Chondrocyte (in vitro differentiated cells): ENCODE measurements at regions not wholly inside any gene's neighbourhood (a gene's known extent, or its start where the extent isn't known, plus 50 kb on each side); places are given as distances from the start of the nearest gene placed in this dataset.
"Not testable (repeated sequence)": the region's sequence is repeated elsewhere in the genome, so short reads cannot be mapped to it uniquely, and the experiment has no call there.

ENCODE experiments used
- DNase-seq: peaks from one replicate; pipeline ENCODE4 v3.0.0; 2021; ENCODE audit warnings: mixed read lengths, low spot score
- H3K27ac Mint-ChIP-seq: one replicate; pipeline ENCODE4 v1.8.0; 2021; ENCODE audit warnings: mild to moderate bottlenecking, moderate library complexity, mixed read lengths; ENCODE audit not compliant: unreplicated experiment
- H3K27me3 Mint-ChIP-seq: 2 replicates; pipeline ENCODE4 v1.8.0; 2021; ENCODE audit warnings: low read depth, mixed read lengths
- H3K36me3 Mint-ChIP-seq: 2 replicates; pipeline ENCODE4 v1.8.0; 2021; ENCODE audit warnings: low read depth, mixed read lengths
- H3K4me1 Mint-ChIP-seq: 2 replicates; pipeline ENCODE4 v1.8.0; 2021; ENCODE audit warnings: low read depth, mild to moderate bottlenecking, mixed read lengths
- H3K4me3 Mint-ChIP-seq: one replicate; pipeline ENCODE4 v1.8.0; 2021; ENCODE audit warnings: mild to moderate bottlenecking, moderate library complexity, mixed read lengths; ENCODE audit not compliant: unreplicated experiment
- H3K9me3 Mint-ChIP-seq: 2 replicates; pipeline ENCODE4 v1.8.0; 2021; ENCODE audit warnings: low read depth, mixed read lengths
- CTCF ChIP-seq: fragments of 200-600 bp; sonication (generic); IDR thresholded peaks from 2 replicates; pipeline ENCODE4 v1.5.0; 2021; ENCODE audit warnings: antibody characterized with exemption, mild to moderate bottlenecking, moderate library complexity

GRCh38 chr2:95707837-95708236 lies 116.0 kb downstream of the TRIM43 start:
- H3K27ac Mint-ChIP-seq, result no peak overlapping the region
- H3K36me3 Mint-ChIP-seq, result no peaks in the 10 kb centered on the region
- TF ChIP-seq CTCF, result no peak
- no peak for DNase-seq
- H3K4me3 Mint-ChIP-seq, result no peak overlapping the region
- H3K27me3 Mint-ChIP-seq, result peaks cover 16% of the 10 kb centered on the region
- no peaks in the 10 kb centered on the region for H3K4me1 Mint-ChIP-seq
- peaks cover 3% of the 10 kb centered on the region for H3K9me3 Mint-ChIP-seq

- no peak for DNase-seq
- Mint-ChIP-seq H3K4me3 (no peak overlapping the region), H3K27me3 (peaks cover 13% of the 10 kb centered on the region), H3K4me1 (no peaks in the 10 kb centered on the region), H3K27ac (no peak overlapping the region), H3K36me3 (no peaks in the 10 kb centered on the region), H3K9me3 (peaks cover 3% of the 10 kb centered on the region)
- no peak for TF ChIP-seq CTCF
Observed at GRCh38 chr2:95709831-95710230, 118.0 kb downstream of the TRIM43 start.

GRCh38 chr2:95713470-95714177 lies 121.8 kb downstream of the TRIM43 start:
- not testable (repeated sequence) for H3K27ac Mint-ChIP-seq, H3K4me3 Mint-ChIP-seq, H3K36me3 Mint-ChIP-seq, H3K4me1 Mint-ChIP-seq, DNase-seq, H3K9me3 Mint-ChIP-seq
- peaks cover 23% of the 10 kb centered on the region for H3K27me3 Mint-ChIP-seq

GRCh38 chr2:95714398-95714797 lies 122.6 kb downstream of the TRIM43 start:
- not testable (repeated sequence) for DNase-seq, H3K4me1 Mint-ChIP-seq, H3K27ac Mint-ChIP-seq, H3K36me3 Mint-ChIP-seq, H3K9me3 Mint-ChIP-seq, H3K4me3 Mint-ChIP-seq
- peaks cover 23% of the 10 kb centered on the region for H3K27me3 Mint-ChIP-seq

GRCh38 chr2:95719473-95720060 lies 127.8 kb downstream of the TRIM43 start:
- Mint-ChIP-seq H3K4me1 (no peaks in the 10 kb centered on the region), H3K27me3 (peaks cover 16% of the 10 kb centered on the region), H3K4me3 (no peak overlapping the region), H3K9me3 (no peaks in the 10 kb centered on the region), H3K27ac (no peak overlapping the region), H3K36me3 (no peaks in the 10 kb centered on the region)
- TF ChIP-seq CTCF, result no peak
- no peak for DNase-seq

GRCh38 chr2:95721726-95722125 lies 129.9 kb downstream of the TRIM43 start:
- Mint-ChIP-seq H3K36me3 (no peaks in the 10 kb centered on the region), H3K4me1 (no peaks in the 10 kb centered on the region), H3K27ac (no peak overlapping the region), H3K9me3 (no peaks in the 10 kb centered on the region), H3K27me3 (peaks cover 15% of the 10 kb centered on the region), H3K4me3 (no peak overlapping the region)
- no peak for TF ChIP-seq CTCF
- DNase-seq, result no peak
